Tibial nerve (tissue), 3 donors: ENCODE measurements at regions not wholly inside any gene's neighbourhood (a gene's known extent, or its start where the extent isn't known, plus 50 kb on each side); places are given as distances from the start of the nearest gene placed in this dataset.

Experiments used
- POLR2A ChIP-seq, 2 donors: fragments of 450-650 bp; IDR thresholded peaks; one replicate each; pipeline ENCODE4 v1.6.1; 2017; ENCODE audit warnings: antibody characterized with exemption in 2 of 2, mild to moderate bottlenecking in 2 of 2, moderate library complexity in 2 of 2
- TF ChIP-seq, protein P1 (sequence below), 5 experiments: fragments of 200-600 bp in 3 of 5; fragments of 450-650 bp in 2 of 5; sonication (generic) in 3 of 5; IDR thresholded peaks; one replicate each; pipeline ENCODE4 v1.5.1; 2016 to 2019; ENCODE audit warnings: antibody characterized with exemption in 5 of 5, mild to moderate bottlenecking in 3 of 5, moderate library complexity in 2 of 5

DNA sequence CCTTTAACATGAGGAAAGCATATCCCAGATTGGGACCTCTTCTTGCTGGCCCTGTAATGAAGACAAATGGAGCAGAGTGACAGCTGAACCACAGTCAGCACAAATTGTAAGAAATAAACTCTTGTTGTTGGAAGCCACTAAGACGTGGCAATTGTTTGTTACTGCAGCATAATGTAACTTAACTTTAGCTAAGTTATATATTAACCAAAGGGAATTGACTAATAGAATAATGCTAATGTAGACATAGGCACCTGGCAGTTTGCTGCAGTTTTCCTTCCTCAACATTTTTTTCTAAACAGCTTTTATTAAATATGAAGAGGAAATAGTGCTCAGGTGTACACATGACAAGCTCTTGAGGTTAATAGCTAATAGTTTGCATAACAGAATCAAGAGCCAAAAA lies 300.7 kb upstream of the SLC30A5 start:
- TF ChIP-seq, protein P1, sequence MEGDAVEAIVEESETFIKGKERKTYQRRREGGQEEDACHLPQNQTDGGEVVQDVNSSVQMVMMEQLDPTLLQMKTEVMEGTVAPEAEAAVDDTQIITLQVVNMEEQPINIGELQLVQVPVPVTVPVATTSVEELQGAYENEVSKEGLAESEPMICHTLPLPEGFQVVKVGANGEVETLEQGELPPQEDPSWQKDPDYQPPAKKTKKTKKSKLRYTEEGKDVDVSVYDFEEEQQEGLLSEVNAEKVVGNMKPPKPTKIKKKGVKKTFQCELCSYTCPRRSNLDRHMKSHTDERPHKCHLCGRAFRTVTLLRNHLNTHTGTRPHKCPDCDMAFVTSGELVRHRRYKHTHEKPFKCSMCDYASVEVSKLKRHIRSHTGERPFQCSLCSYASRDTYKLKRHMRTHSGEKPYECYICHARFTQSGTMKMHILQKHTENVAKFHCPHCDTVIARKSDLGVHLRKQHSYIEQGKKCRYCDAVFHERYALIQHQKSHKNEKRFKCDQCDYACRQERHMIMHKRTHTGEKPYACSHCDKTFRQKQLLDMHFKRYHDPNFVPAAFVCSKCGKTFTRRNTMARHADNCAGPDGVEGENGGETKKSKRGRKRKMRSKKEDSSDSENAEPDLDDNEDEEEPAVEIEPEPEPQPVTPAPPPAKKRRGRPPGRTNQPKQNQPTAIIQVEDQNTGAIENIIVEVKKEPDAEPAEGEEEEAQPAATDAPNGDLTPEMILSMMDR (IDR thresholded peaks at IDR 0.05), result no peak
- TF ChIP-seq POLR2A (IDR thresholded peaks at IDR 0.05), result no peak
